PC-3 (cell line): ENCODE measurements at regions not wholly inside any gene's neighbourhood (a gene's known extent, or its start where the extent isn't known, plus 50 kb on each side); places are given as distances from the start of the nearest gene placed in this dataset.

Experiments
- ATAC-seq: fragments of 200-7000 bp; cut with Tn5 transposase; 2 replicates; pipeline ENCODE4 v1.9.1; 2020; ENCODE audit warnings: mild to moderate bottlenecking, moderate library complexity
- BruUV-seq: library from RNA; stranded (reverse); fragments of 400-500 nt; replicated peaks from 2 replicates; lab custom pipeline; 2021; lab: Mats Ljungman, UMichigan
- CTCF ChIA-PET: fragments of 300-600 bp; sonication (Branson Sonifier 250); formaldehyde crosslinking; loops from one replicate; lab custom pipeline; 2022; ENCODE audit warnings: antibody characterized with exemption; lab: Charles Lee
- POLR2A ChIA-PET: fragments of 300-600 bp; sonication (Branson Sonifier 250); formaldehyde crosslinking; loops from one replicate; lab custom pipeline; 2022; ENCODE audit warnings: antibody characterized with exemption; ENCODE audit not compliant: unreplicated experiment; lab: Charles Lee
- DNase-seq: peaks from one replicate; pipeline ENCODE4 v3.0.0-alpha.2; 2015
- H2AFZ ChIP-seq: fragments of 300-600 bp; sonication (generic); 2 replicates; pipeline ENCODE4 v1.6.0; 2016; ENCODE audit warnings: antibody characterized with exemption, low read length
- H3F3A ChIP-seq: fragments of 300-600 bp; sonication (generic); one replicate; pipeline ENCODE4 v1.6.0; 2017; ENCODE audit warnings: antibody characterized with exemption, low read length, control low read depth, mild to moderate bottlenecking; ENCODE audit not compliant: unreplicated experiment
- H3K27ac ChIP-seq: fragments of 300-600 bp; sonication (generic); 2 replicates; pipeline ENCODE4 v1.5.1; 2016; ENCODE audit warnings: mild to moderate bottlenecking, low read length
- H3K27me3 ChIP-seq: fragments of 300-600 bp; sonication (generic); 2 replicates; pipeline ENCODE4 v1.6.1; 2016; ENCODE audit warnings: low read length, mixed read lengths
- H3K36me3 ChIP-seq: fragments of 300-600 bp; sonication (generic); 2 replicates; pipeline ENCODE4 v1.6.1; 2016; ENCODE audit warnings: low read depth, mixed run types, low read length, mixed read lengths
- H3K4me1 ChIP-seq: fragments of 300-600 bp; sonication (generic); 2 replicates; pipeline ENCODE4 v1.5.1; 2016; ENCODE audit warnings: low read length; ENCODE audit not compliant: insufficient read depth
- H3K4me2 ChIP-seq: fragments of 300-600 bp; sonication (generic); 2 replicates; pipeline ENCODE4 v1.6.0; 2016; ENCODE audit warnings: low read length
- H3K4me3 ChIP-seq: fragments of 300-600 bp; sonication (generic); 2 replicates; pipeline ENCODE4 v1.5.1; 2016; ENCODE audit warnings: mild to moderate bottlenecking, low read length, mixed read lengths
- H3K79me2 ChIP-seq: fragments of 300-600 bp; sonication (generic); 2 replicates; pipeline ENCODE4 v1.6.1; 2017; ENCODE audit warnings: low read length, mixed read lengths
- H3K9ac ChIP-seq: fragments of 300-600 bp; sonication (generic); 2 replicates; pipeline ENCODE4 v1.6.0; 2016; ENCODE audit warnings: mild to moderate bottlenecking, low read length
- H3K9me2 ChIP-seq: fragments of 300-600 bp; sonication (generic); replicated peaks from 2 replicates; pipeline ENCODE4 v1.6.1; 2016; ENCODE audit warnings: mixed run types, low read length, mixed read lengths
- H3K9me3 ChIP-seq: fragments of 300-600 bp; sonication (generic); 2 replicates; pipeline ENCODE4 v1.6.1; 2016; ENCODE audit warnings: low read length, mixed read lengths
- H4K20me1 ChIP-seq: fragments of 300-600 bp; sonication (generic); 2 replicates; pipeline ENCODE4 v1.6.1; 2016; ENCODE audit warnings: low read length, mixed read lengths
- CTCF ChIP-seq: fragments of 300-600 bp; sonication (generic); conservative IDR thresholded peaks from 2 replicates; pipeline ENCODE4 v1.5.1; 2017; ENCODE audit warnings: antibody characterized with exemption, low read depth, mild to moderate bottlenecking, low read length
- EZH2 ChIP-seq: fragments of 300-600 bp; sonication (generic); IDR thresholded peaks from one replicate; pipeline ENCODE4 v1.6.1; 2017; ENCODE audit warnings: antibody characterized with exemption, mild to moderate bottlenecking, low read length; ENCODE audit not compliant: unreplicated experiment
- EZH2phosphoT487 ChIP-seq: fragments of 300-600 bp; sonication (generic); IDR thresholded peaks from 2 replicates; pipeline ENCODE4 v1.6.1; 2018; ENCODE audit warnings: mild to moderate bottlenecking, antibody characterized with exemption, low read length, borderline replicate concordance
- intact Hi-C: fragments of 100-400 bp; cut with micrococcal nuclease; formaldehyde crosslinking; loops from 2 replicates; pipeline ENCODE4 v1.9.0; 2023

DNA sequence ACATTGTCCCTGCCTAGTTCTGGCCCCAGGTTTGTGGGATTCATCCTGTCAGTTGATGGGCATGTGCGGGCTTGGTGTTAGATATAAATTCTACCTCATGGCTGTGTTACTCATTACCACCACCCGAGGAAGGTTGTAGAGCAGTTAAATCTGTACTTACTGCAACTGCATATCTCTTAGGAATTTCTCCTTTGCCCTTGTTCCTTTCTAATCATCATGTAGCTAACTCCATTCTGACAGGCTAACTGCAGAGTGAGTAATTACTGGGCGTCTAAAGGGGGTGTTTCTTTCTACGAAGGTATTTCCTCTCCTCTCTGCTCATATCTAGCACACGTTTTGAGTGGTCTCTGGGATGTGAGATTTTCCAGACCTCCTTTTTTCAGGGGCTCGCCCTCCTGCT, 1076.7 kb downstream of the TMTC2 start:
- ATAC-seq = no peak
- no peak overlapping the region for H3K9ac ChIP-seq
- H3K9me3 ChIP-seq = no peaks in the 10 kb centered on the region
- no peaks in the 10 kb centered on the region for H3K27me3 ChIP-seq
- H3K36me3 ChIP-seq = no peaks in the 10 kb centered on the region
- no TSS peak for BruUV-seq
- intact Hi-C loops = no loop called here
- TF ChIP-seq EZH2 (no peak), CTCF (no peak), EZH2phosphoT487 (no peak)
- H3K79me2 ChIP-seq = no peaks in the 10 kb centered on the region
- no peaks in the 10 kb centered on the region for H3K9me2 ChIP-seq
- peak; percentile 34 for DNase-seq
- no peak overlapping the region for H3K4me2 ChIP-seq
- ChIA-PET CTCF (no interaction called here), POLR2A (no interaction called here)
- H3K4me3 ChIP-seq = no peak overlapping the region
- H3K4me1 ChIP-seq = no peaks in the 10 kb centered on the region
- no peak overlapping the region for H3K27ac ChIP-seq
- H3F3A ChIP-seq = no peaks in the 10 kb centered on the region
- no peaks in the 10 kb centered on the region for H4K20me1 ChIP-seq
- H2AFZ ChIP-seq = no peak overlapping the region

- H3F3A ChIP-seq = no peaks in the 10 kb centered on the region
- H3K4me1 ChIP-seq = no peaks in the 10 kb centered on the region
- H3K9me2 ChIP-seq = no peaks in the 10 kb centered on the region
- H3K27me3 ChIP-seq = no peaks in the 10 kb centered on the region
- H2AFZ ChIP-seq = no peak overlapping the region
- DNase-seq (no peak), ATAC-seq (no peak)
- H3K36me3 ChIP-seq = no peaks in the 10 kb centered on the region
- TF ChIP-seq EZH2phosphoT487 (no peak), EZH2 (no peak), CTCF (no peak)
- no peaks in the 10 kb centered on the region for H4K20me1 ChIP-seq
- H3K9me3 ChIP-seq = no peaks in the 10 kb centered on the region
- POLR2A ChIA-PET = no interaction called here
- BruUV-seq = no TSS peak
- H3K4me2 ChIP-seq = no peak overlapping the region
- no peaks in the 10 kb centered on the region for H3K79me2 ChIP-seq
- intact Hi-C loops = no loop called here
- H3K27ac ChIP-seq = no peak overlapping the region
- no peak overlapping the region for H3K9ac ChIP-seq
- CTCF ChIA-PET = no interaction called here
- no peak overlapping the region for H3K4me3 ChIP-seq
These were observed 1073.2 kb downstream of the TMTC2 start for GRCh38 chr12:83759906-83760305.

DNA sequence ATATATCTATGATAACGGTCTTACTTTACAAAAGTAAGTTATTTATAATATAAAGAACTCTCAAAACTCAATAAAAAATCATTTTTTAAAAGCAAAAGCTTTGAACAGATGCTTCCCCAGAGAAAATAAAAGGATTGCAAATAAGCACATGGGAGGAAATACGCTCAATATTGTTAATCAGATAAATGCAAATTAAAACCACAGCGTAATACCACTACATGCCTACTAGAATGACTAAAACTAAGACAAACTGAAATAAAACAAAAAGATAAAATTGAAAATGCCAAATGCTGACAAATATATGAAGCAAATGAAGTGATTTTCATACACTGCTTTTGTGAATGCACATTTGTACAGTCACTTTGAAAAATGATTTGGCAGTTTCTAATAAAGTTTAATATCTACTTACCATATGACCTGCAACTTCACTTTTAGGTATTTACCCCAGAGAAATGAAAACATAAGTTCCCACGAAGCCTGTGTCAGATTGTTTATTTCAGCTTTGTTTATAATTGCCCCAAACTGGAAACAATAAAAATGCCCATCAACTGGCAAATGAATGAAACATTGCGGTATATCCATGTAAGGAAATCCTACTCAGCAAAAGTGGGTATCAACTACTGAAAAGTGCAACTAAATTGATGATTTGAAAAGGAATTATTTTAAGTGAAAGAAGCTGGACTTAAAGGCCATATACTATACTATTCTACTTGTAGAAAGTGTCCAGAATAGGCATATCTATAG, 1072.4 kb downstream of the TMTC2 start:
- Histone ChIP-seq H2AFZ (no peak overlapping the region), H3K4me3 (no peak overlapping the region), H3K79me2 (no peaks in the 10 kb centered on the region), H3K4me1 (no peaks in the 10 kb centered on the region), H3K4me2 (no peak overlapping the region), H3K27ac (no peak overlapping the region), H3K27me3 (no peaks in the 10 kb centered on the region), H3F3A (no peaks in the 10 kb centered on the region), H4K20me1 (no peaks in the 10 kb centered on the region), H3K9ac (no peak overlapping the region), H3K9me2 (no peaks in the 10 kb centered on the region), H3K9me3 (no peaks in the 10 kb centered on the region), H3K36me3 (no peaks in the 10 kb centered on the region)
- ATAC-seq (no peak), DNase-seq (no peak)
- intact Hi-C loops = no loop called here
- no TSS peak for BruUV-seq
- no peak for TF ChIP-seq CTCF
- no peak for TF ChIP-seq EZH2
- no peak for TF ChIP-seq EZH2phosphoT487
- POLR2A ChIA-PET = no interaction called here
- CTCF ChIA-PET = no interaction called here
